ENCODE measurements at regions not wholly inside any gene's neighbourhood (a gene's known extent, or its start where the extent isn't known, plus 50 kb on each side); places are given as distances from the start of the nearest gene placed in this dataset.

DNA sequence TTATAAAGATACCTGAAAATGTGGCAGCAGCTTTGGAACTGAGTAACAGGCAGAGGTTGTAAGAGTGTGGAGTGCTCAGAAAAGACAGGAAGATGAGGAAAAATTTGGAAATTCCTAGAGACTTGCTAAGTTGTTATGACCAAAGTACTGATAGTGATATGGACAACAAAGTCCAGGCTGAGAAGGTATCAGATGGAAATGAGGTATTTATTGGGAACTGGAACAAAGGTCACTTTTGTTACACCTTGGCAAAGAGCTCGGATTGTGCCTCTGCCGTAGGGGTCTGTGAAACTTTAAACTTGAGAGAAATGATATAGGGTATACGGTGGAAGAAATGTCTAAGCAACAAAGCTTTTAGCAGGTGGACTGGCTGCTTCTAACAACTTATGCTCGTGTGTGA, 419.9 kb downstream of the PCDH17 start:
- Histone ChIP-seq H3K36me3 (no peaks in the 10 kb centered on the region), H3K27ac (no peak overlapping the region), H3K4me3 (ENCODE audit: low read depth, low read length) (no peak overlapping the region), H3K27me3 (ENCODE audit: insufficient read depth, low read depth, severe bottlenecking) (no peaks in the 10 kb centered on the region), H3K9me3 (ENCODE audit: severe bottlenecking) (no peaks in the 10 kb centered on the region)
- TF ChIP-seq, protein P1, sequence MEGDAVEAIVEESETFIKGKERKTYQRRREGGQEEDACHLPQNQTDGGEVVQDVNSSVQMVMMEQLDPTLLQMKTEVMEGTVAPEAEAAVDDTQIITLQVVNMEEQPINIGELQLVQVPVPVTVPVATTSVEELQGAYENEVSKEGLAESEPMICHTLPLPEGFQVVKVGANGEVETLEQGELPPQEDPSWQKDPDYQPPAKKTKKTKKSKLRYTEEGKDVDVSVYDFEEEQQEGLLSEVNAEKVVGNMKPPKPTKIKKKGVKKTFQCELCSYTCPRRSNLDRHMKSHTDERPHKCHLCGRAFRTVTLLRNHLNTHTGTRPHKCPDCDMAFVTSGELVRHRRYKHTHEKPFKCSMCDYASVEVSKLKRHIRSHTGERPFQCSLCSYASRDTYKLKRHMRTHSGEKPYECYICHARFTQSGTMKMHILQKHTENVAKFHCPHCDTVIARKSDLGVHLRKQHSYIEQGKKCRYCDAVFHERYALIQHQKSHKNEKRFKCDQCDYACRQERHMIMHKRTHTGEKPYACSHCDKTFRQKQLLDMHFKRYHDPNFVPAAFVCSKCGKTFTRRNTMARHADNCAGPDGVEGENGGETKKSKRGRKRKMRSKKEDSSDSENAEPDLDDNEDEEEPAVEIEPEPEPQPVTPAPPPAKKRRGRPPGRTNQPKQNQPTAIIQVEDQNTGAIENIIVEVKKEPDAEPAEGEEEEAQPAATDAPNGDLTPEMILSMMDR (IDR thresholded peaks at IDR 0.05; ENCODE audit: low read depth, low read length), result no peak
- DNase-seq, result no peak

DNA sequence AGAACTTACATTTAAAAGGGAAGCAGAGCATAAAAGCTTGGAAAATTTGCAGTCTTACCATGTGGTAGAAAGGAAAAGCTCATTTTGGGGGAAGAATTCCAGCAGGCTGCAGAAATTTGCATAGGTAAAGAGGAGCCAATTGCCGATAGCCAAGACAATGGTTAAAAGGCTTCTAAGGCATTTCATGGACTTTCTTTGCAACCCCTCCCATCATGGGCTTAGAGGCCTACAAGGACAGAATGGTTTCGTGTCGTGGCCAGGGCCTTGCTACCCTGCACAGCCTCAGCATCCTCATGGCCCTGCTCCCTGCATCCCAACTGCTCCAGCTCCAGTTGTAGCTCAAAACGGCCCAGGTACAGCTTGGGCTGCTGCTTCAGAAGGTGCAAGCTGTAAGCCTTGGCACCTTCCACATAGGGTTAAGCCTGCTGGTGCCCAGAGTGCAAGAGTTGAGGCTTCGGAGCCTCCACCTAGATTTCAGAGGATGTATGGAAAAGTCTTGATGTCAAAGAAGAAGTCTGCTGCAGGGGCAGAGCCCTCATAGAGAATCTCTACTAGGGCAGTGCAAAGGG, 420.3 kb downstream of the PCDH17 start:
- H3K9me3 ChIP-seq (ENCODE audit: severe bottlenecking), result no peaks in the 10 kb centered on the region
- no peak for DNase-seq

DNA sequence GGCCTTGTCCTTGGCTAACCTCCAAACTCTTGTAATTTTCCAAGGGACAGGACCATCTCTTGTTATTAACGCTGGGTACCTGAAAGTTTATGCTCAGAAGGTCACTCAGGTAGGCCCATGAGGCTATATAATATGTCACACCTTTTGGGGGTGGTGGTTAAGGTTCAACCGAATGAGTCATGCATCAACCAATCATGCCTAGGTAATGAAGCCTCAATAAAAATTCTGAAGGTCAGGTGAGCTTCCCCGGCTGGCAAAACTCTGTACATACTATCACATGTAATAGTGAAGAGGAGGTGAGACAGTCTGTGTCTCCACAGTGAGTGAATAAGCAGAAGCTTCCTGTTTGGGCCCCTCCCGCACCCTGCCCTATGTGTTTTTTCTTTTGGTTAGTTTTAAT, 424.9 kb downstream of the PCDH17 start:
- Histone ChIP-seq H3K27me3 (ENCODE audit: insufficient read depth, low read depth, severe bottlenecking) (no peaks in the 10 kb centered on the region), H3K9me3 (ENCODE audit: severe bottlenecking) (no peaks in the 10 kb centered on the region), H3K4me3 (ENCODE audit: low read depth, low read length) (no peak overlapping the region), H3K27ac (no peak overlapping the region), H3K36me3 (no peaks in the 10 kb centered on the region)
- TF ChIP-seq, protein P1 (IDR thresholded peaks at IDR 0.05; ENCODE audit: low read depth, low read length), result no peak
- no peak for DNase-seq

More for the DNA sequence above, 420.3 kb downstream of the PCDH17 start:
- H3K4me3 ChIP-seq (ENCODE audit: low read depth, low read length), result no peak overlapping the region
- no peaks in the 10 kb centered on the region for H3K27me3 ChIP-seq (ENCODE audit: insufficient read depth, low read depth, severe bottlenecking)
- TF ChIP-seq, protein P1 (IDR thresholded peaks at IDR 0.05; ENCODE audit: low read depth, low read length), result no peak
- no peaks in the 10 kb centered on the region for H3K36me3 ChIP-seq
- no peak overlapping the region for H3K27ac ChIP-seq

DNA sequence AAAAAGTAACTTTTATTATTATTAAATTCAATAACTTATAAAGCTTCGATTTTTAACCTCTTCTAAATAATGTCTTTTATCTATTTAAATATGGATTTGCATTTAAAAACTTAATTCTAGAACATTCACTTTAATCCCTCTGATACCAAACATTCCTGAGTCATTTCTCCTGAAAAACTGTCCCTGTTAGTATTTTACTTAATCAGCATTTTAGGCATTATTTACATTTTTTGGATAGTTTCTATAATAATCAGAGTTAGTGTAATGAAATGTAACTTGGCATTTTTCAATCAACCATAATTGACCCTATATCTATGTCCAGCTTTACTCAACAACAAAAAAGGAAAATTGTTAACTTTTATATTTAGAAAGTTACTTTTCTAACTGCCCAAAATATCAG, 428.1 kb downstream of the PCDH17 start:
- Histone ChIP-seq H3K27me3 (ENCODE audit: insufficient read depth, low read depth, severe bottlenecking) (no peaks in the 10 kb centered on the region), H3K9me3 (ENCODE audit: severe bottlenecking) (no peaks in the 10 kb centered on the region), H3K36me3 (no peaks in the 10 kb centered on the region), H3K27ac (no peak overlapping the region), H3K4me3 (ENCODE audit: low read depth, low read length) (no peak overlapping the region)
- TF ChIP-seq, protein P1 (IDR thresholded peaks at IDR 0.05; ENCODE audit: low read depth, low read length), result no peak
- no peak for DNase-seq

DNA sequence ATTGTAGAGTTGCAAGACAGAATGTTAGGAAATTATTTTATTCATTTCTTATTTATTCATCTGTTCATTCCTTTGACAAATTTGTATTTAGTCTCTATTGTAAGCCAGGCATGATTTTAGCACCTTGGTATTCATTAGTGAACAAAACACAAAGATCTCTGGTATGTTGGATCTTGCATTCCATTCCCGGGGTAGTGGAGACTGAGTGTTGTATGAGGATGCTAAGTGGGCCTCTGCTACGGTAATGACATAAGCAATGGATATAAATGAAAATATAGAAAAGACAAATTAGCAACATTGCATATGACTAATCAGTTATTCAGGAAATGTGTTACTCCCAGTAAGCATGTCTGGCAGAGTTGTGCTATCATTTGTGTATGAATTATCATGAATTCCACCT, 449.3 kb downstream of the PCDH17 start:
- Histone ChIP-seq H3K27ac (no peak overlapping the region), H3K36me3 (no peaks in the 10 kb centered on the region), H3K27me3 (ENCODE audit: insufficient read depth, low read depth, severe bottlenecking) (no peaks in the 10 kb centered on the region), H3K4me3 (ENCODE audit: low read depth, low read length) (no peak overlapping the region), H3K9me3 (ENCODE audit: severe bottlenecking) (no peaks in the 10 kb centered on the region)
- TF ChIP-seq, protein P1 (IDR thresholded peaks at IDR 0.05; ENCODE audit: low read depth, low read length), result no peak
- DNase-seq, result no peak

DNA sequence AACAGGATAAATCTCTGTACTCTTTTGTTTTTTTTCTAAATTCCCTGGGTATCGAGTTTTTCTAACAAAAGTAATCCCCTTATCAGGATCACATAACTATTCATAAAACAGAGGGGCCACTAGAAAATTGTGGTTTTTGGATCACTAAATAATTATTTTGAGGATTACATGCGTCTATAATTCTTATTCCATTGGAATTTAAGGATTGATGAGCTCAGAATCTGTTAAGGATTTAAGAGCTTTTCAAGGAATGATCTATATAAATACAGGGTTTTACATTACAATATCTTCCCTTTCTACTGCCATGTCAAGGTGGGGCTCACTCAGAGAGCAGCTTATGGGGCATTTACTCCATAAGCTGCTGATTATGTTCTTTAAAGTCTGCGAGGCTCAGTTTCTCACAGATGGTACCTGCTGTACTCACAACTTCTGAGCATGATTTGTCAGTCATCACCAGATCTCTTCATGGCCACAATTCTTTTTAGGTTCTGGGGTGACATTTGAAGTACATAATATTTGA, 449.8 kb downstream of the PCDH17 start:
- TF ChIP-seq, protein P1 (IDR thresholded peaks at IDR 0.05; ENCODE audit: low read depth, low read length), result no peak
- Histone ChIP-seq H3K9me3 (ENCODE audit: severe bottlenecking) (no peaks in the 10 kb centered on the region), H3K27me3 (ENCODE audit: insufficient read depth, low read depth, severe bottlenecking) (no peaks in the 10 kb centered on the region), H3K27ac (no peak overlapping the region), H3K36me3 (no peaks in the 10 kb centered on the region), H3K4me3 (ENCODE audit: low read depth, low read length) (no peak overlapping the region)
- peak; percentile 22 for DNase-seq

Data from WERI-Rb-1 (cell line).